H1 (cell line): ENCODE measurements at regions not wholly inside any gene's neighbourhood (a gene's known extent, or its start where the extent isn't known, plus 50 kb on each side); places are given as distances from the start of the nearest gene placed in this dataset.

Experiments
- CTCF ChIA-PET: fragments of 300-600 bp; sonication (Branson Sonifier 250); formaldehyde crosslinking; loops from one replicate; lab custom pipeline; 2021; ENCODE audit not compliant: partially characterized antibody; lab: Charles Lee
- POLR2A ChIA-PET: fragments of 300-600 bp; sonication (Branson Sonifier 250); formaldehyde crosslinking; loops from one replicate; lab custom pipeline; 2021; ENCODE audit warnings: inconsistent platforms; ENCODE audit not compliant: partially characterized antibody; lab: Charles Lee
- DNase-seq, 2 experiments: peaks; one replicate each; pipeline versions ENCODE4 v3.0.0 to v3.0.0-alpha.2; 2010 to 2022; ENCODE audit warnings: low spot score in 2 of 2, low read depth in 1 of 2, mixed read lengths in 1 of 2
- FAIRE-seq: peaks from 2 replicates; lab custom pipeline; 2011; peaks lifted over from hg19 to GRCh38; lab: Jason Lieb, UNC
- H2AFZ ChIP-seq: 2 replicates; pipeline ENCODE4 v1.8.1; 2012; ENCODE audit warnings: low read length, inconsistent platforms
- H2AK5ac ChIP-seq: 2 replicates; pipeline ENCODE4 v1.6.1; 2013; ENCODE audit warnings: low read depth, low read length
- H2BK120ac ChIP-seq: replicated peaks from 2 replicates; pipeline ENCODE3; 2013; ENCODE audit warnings: low read depth, low read length, inconsistent platforms
- H2BK12ac ChIP-seq: 2 replicates; pipeline ENCODE4 v1.6.1; 2013; ENCODE audit warnings: low read depth, low read length
- H2BK15ac ChIP-seq: 2 replicates; pipeline ENCODE4 v1.6.1; 2013; ENCODE audit warnings: low read length
- H2BK20ac ChIP-seq: 2 replicates; pipeline ENCODE4 v1.6.1; 2013; ENCODE audit warnings: low read length
- H2BK5ac ChIP-seq: 2 replicates; pipeline ENCODE4 v1.6.1; 2013; ENCODE audit warnings: low read depth, low read length
- H3K14ac ChIP-seq: 2 replicates; pipeline ENCODE4 v1.6.1; 2013; ENCODE audit warnings: inconsistent platforms; ENCODE audit not compliant: insufficient read length
- H3K18ac ChIP-seq: 2 replicates; pipeline ENCODE4 v1.6.1; 2013; ENCODE audit warnings: low read length; ENCODE audit errors: extremely low read depth
- H3K23ac ChIP-seq: 2 replicates; pipeline ENCODE4 v1.6.1; 2013; ENCODE audit warnings: inconsistent platforms; ENCODE audit not compliant: insufficient read length
- H3K23me2 ChIP-seq: 2 replicates; pipeline ENCODE4 v1.6.1; 2013; ENCODE audit warnings: low read depth, low read length
- H3K27ac ChIP-seq: 2 replicates; pipeline ENCODE4 v1.6.1; 2011; ENCODE audit warnings: low read depth, low read length, inconsistent platforms
- H3K27me3 ChIP-seq, 4 experiments: replicated peaks in 1 of 4; 1 replicate in 1 of 4; 2 replicates in 3 of 4; pipeline versions ENCODE4 v1.6.1 to v1.8.1; 2011 to 2013; ENCODE audit warnings: low read length in 3 of 4, mild to moderate bottlenecking in 3 of 4, inconsistent platforms in 2 of 4, mixed read lengths in 2 of 4, moderate library complexity in 1 of 4; ENCODE audit not compliant: control insufficient read depth in 3 of 4, insufficient read depth in 3 of 4; ENCODE audit errors: extremely low read depth in 1 of 4
- H3K36me3 ChIP-seq, 4 experiments: 2 replicates each; pipeline versions ENCODE4 v1.6.1 to v1.8.1; 2011 to 2013; ENCODE audit warnings: mild to moderate bottlenecking in 4 of 4, low read length in 3 of 4, moderate library complexity in 2 of 4, control low read depth in 1 of 4, inconsistent platforms in 1 of 4; ENCODE audit not compliant: insufficient read depth in 4 of 4, control insufficient read depth in 2 of 4
- H3K4ac ChIP-seq: replicated peaks from 2 replicates; pipeline ENCODE3; 2013; ENCODE audit warnings: low read length, low read depth, mixed read lengths, inconsistent platforms; ENCODE audit not compliant: insufficient read length
- H3K4me1 ChIP-seq, 4 experiments: replicated peaks in 1 of 4; 1 replicate in 1 of 4; 2 replicates in 3 of 4; pipeline versions ENCODE4 v1.6.1 to v1.8.1; 2011 to 2013; ENCODE audit warnings: low read length in 3 of 4, inconsistent platforms in 2 of 4, mixed read lengths in 1 of 4; ENCODE audit not compliant: insufficient read depth in 4 of 4, control insufficient read depth in 3 of 4
- H3K4me2 ChIP-seq, 2 experiments: 2 replicates each; pipeline versions ENCODE4 v1.6.1 to v1.8.1; 2011 to 2013; ENCODE audit warnings: low read depth in 2 of 2, low read length in 2 of 2, control low read depth in 1 of 2, inconsistent platforms in 1 of 2, mild to moderate bottlenecking in 1 of 2; ENCODE audit not compliant: insufficient read depth in 1 of 2
- H3K4me3 ChIP-seq, 4 experiments: fragments of 200-600, 300-600 bp in 1 of 4; sonication (generic), shearing (Covaris generic), sonication (Bioruptor Twin) in 1 of 4; 2 replicates each; pipeline versions ENCODE4 v1.5.1 to v1.8.1; 2011 to 2016; ENCODE audit warnings: low read length in 4 of 4, low read depth in 3 of 4, control low read depth in 2 of 4, inconsistent platforms in 2 of 4, mild to moderate bottlenecking in 2 of 4, mixed read lengths in 1 of 4, moderate library complexity in 1 of 4; ENCODE audit not compliant: insufficient read depth in 2 of 4; ENCODE audit errors: extremely low read depth in 1 of 4
- H3K56ac ChIP-seq: replicated peaks from 2 replicates; pipeline ENCODE3; 2013; ENCODE audit warnings: low read depth, mild to moderate bottlenecking, mixed read lengths, low read length, inconsistent platforms; ENCODE audit not compliant: insufficient read length
- H3K79me1 ChIP-seq: 2 replicates; pipeline ENCODE4 v1.6.1; 2013; ENCODE audit warnings: low read depth, low read length, control low read depth
- H3K79me2 ChIP-seq, 2 experiments: 2 replicates each; pipeline versions ENCODE4 v1.6.1 to v1.8.1; 2012 to 2013; ENCODE audit warnings: low read length in 2 of 2, mild to moderate bottlenecking in 2 of 2, inconsistent platforms in 1 of 2; ENCODE audit not compliant: insufficient read depth in 2 of 2, control insufficient read depth in 1 of 2
- H3K9ac ChIP-seq, 4 experiments: replicated peaks in 1 of 4; 1 replicate in 1 of 4; 2 replicates in 3 of 4; pipeline versions ENCODE4 v1.6.1 to v1.8.1; 2011 to 2013; ENCODE audit warnings: low read depth in 3 of 4, low read length in 3 of 4, control low read depth in 2 of 4, mild to moderate bottlenecking in 2 of 4, moderate library complexity in 2 of 4, inconsistent platforms in 1 of 4; ENCODE audit errors: extremely low read depth in 1 of 4
- H3K9me3 ChIP-seq, 2 experiments: 2 replicates each; pipeline versions ENCODE4 v1.6.1 to v1.8.1; 2012 to 2013; ENCODE audit warnings: mild to moderate bottlenecking in 2 of 2, moderate library complexity in 2 of 2, control low read depth in 1 of 2, inconsistent platforms in 1 of 2, low read depth in 1 of 2, low read length in 1 of 2, mixed read lengths in 1 of 2; ENCODE audit not compliant: insufficient read depth in 2 of 2
- H4K20me1 ChIP-seq, 2 experiments: replicated peaks in 1 of 2; 2 replicates each; pipeline versions ENCODE3 to v1.8.1; 2011 to 2013; ENCODE audit warnings: inconsistent platforms in 2 of 2, low read length in 2 of 2, mild to moderate bottlenecking in 1 of 2; ENCODE audit not compliant: insufficient read depth in 2 of 2, control insufficient read depth in 1 of 2
- H4K5ac ChIP-seq: 2 replicates; pipeline ENCODE4 v1.6.1; 2013; ENCODE audit warnings: low read length, low read depth, mixed read lengths, inconsistent platforms; ENCODE audit not compliant: insufficient read length
- H4K8ac ChIP-seq: 2 replicates; pipeline ENCODE4 v1.8.0; 2013; ENCODE audit warnings: mild to moderate bottlenecking, moderate library complexity, low read length, inconsistent platforms; ENCODE audit not compliant: insufficient read depth; ENCODE audit errors: extremely low read depth
- H4K91ac ChIP-seq: replicated peaks from 2 replicates; pipeline ENCODE3; 2013; ENCODE audit warnings: low read length, mixed read lengths, inconsistent platforms; ENCODE audit not compliant: insufficient read length
- FOSL1 ChIP-seq: IDR thresholded peaks from 2 replicates; pipeline ENCODE4 v1.6.1; 2011; ENCODE audit warnings: mild to moderate bottlenecking, low read depth, low read length, moderate library complexity; ENCODE audit not compliant: insufficient read depth
- MAFK ChIP-seq: IDR thresholded peaks from 2 replicates; pipeline ENCODE4 v1.6.1; 2012; ENCODE audit warnings: low read depth, mild to moderate bottlenecking, improper control_type of control experiment, low read length
- PHF8 ChIP-seq: fragments of 200-600 bp; sonication (generic); conservative IDR thresholded peaks from 2 replicates; pipeline ENCODE4 v1.7.1; 2012; ENCODE audit warnings: low read depth, mild to moderate bottlenecking, inconsistent platforms, low read length, moderate library complexity
- SIRT6 ChIP-seq: IDR thresholded peaks from one replicate; pipeline ENCODE4 v1.7.1; 2012; ENCODE audit warnings: low read length, inconsistent platforms
- SP1 ChIP-seq: IDR thresholded peaks from 2 replicates; pipeline ENCODE4 v1.6.1; 2011; ENCODE audit warnings: low read depth, low read length
- SP2 ChIP-seq: IDR thresholded peaks from 2 replicates; pipeline ENCODE4 v1.6.1; 2012; ENCODE audit warnings: mild to moderate bottlenecking, low read length, inconsistent platforms
- SP4 ChIP-seq: IDR thresholded peaks from 2 replicates; pipeline ENCODE4 v1.6.1; 2012; ENCODE audit warnings: low read length, inconsistent platforms
- WGBS, 2 experiments: shearing (Covaris generic) in 1 of 2; methylation state at CpG; one replicate each; pipeline versions ENCODE4 v1.1.6 to v1.1.7; 2013 to 2015; ENCODE audit warnings: low lambda C conversion rate in 2 of 2, mixed read lengths in 2 of 2, inconsistent platforms in 1 of 2, low coverage in 1 of 2, missing lambda C conversion rate in 1 of 2; ENCODE audit not compliant: insufficient replicate concordance in 2 of 2, insufficient coverage in 1 of 2, insufficient read length in 1 of 2; ENCODE audit errors: extremely low coverage in 1 of 2, missing lambda C conversion rate in 1 of 2; 5-methylcytosine and 5-hydroxymethylcytosine counted together

GRCh38 chr3:182018361-182018760 lies 306.6 kb downstream of the SOX2 start:
- DNase-seq, result no peak
- Histone ChIP-seq H2AK5ac (no peak overlapping the region), H3K4ac (no peak overlapping the region), H4K8ac (no peak overlapping the region), H3K9me3 (no peaks in the 10 kb centered on the region), H3K4me2 (no peak overlapping the region), H2AFZ (no peak overlapping the region), H2BK120ac (no peak overlapping the region), H4K5ac (no peak overlapping the region), H3K56ac (no peak overlapping the region), H3K27ac (no peak overlapping the region), H2BK12ac (no peak overlapping the region), H3K14ac (no peak overlapping the region), H3K23me2 (no peaks in the 10 kb centered on the region), H4K91ac (no peak overlapping the region), H3K23ac (no peak overlapping the region), H3K79me2 (no peaks in the 10 kb centered on the region), H3K9ac (no peak overlapping the region), H2BK5ac (no peak overlapping the region), H3K27me3 (no peaks in the 10 kb centered on the region), H2BK15ac (no peak overlapping the region), H3K79me1 (no peaks in the 10 kb centered on the region), H3K18ac (no peak overlapping the region), H3K4me1 (no peaks in the 10 kb centered on the region), H2BK20ac (no peak overlapping the region), H3K36me3 (no peaks in the 10 kb centered on the region), H4K20me1 (no peaks in the 10 kb centered on the region), H3K4me3 (no peak overlapping the region)
- POLR2A ChIA-PET, result no interaction called here
- 92% methylated on average over 2 of the region's 2 CpGs; no CpG with 5 or more reads in 1 of the 2 experiments for WGBS, 2 experiments
- TF ChIP-seq PHF8 (no peak), FOSL1 (no peak), SP2 (no peak), SIRT6 (no peak), MAFK (no peak), SP1 (no peak), SP4 (no peak)
- CTCF ChIA-PET, result no interaction called here
- no peak for FAIRE-seq
